ENCODE measurements at regions not wholly inside any gene's neighbourhood (a gene's known extent, or its start where the extent isn't known, plus 50 kb on each side); places are given as distances from the start of the nearest gene placed in this dataset.

- no peak for TF ChIP-seq CTCF (IDR thresholded peaks at IDR 0.05)
- ATAC-seq (ENCODE audit: low FRiP score) (no peak), DNase-seq (ENCODE audit: low spot score) (no peak)
Measured at GRCh38 chr15:69843276-69843899, 254.3 kb downstream of the TLE3 start.

- ATAC-seq (ENCODE audit: low FRiP score) (no peak), DNase-seq (ENCODE audit: low spot score) (no peak)
- TF ChIP-seq CTCF (IDR thresholded peaks at IDR 0.05), result no peak
Measured at GRCh38 chr15:69843900-69844304, 253.8 kb downstream of the TLE3 start.

- TF ChIP-seq CTCF (IDR thresholded peaks at IDR 0.05), result no peak
- no peak for ATAC-seq (ENCODE audit: low FRiP score)
- DNase-seq (ENCODE audit: low spot score), result no peak
Measured at GRCh38 chr15:69845159-69845558, 252.6 kb downstream of the TLE3 start.

GRCh38 chr15:69847625-69848024, 250.1 kb downstream of the TLE3 start:
- DNase-seq (ENCODE audit: low spot score), result no peak
- TF ChIP-seq CTCF (IDR thresholded peaks at IDR 0.05), result no peak
- no peak for ATAC-seq (ENCODE audit: low FRiP score)

GRCh38 chr15:69848096-69848495, 249.6 kb downstream of the TLE3 start:
- ATAC-seq (ENCODE audit: low FRiP score) (no peak), DNase-seq (ENCODE audit: low spot score) (no peak)
- TF ChIP-seq CTCF (IDR thresholded peaks at IDR 0.05), result no peak

GRCh38 chr15:69848551-69849231, 249.0 kb downstream of the TLE3 start:
- no peak for TF ChIP-seq CTCF (IDR thresholded peaks at IDR 0.05)
- no peak for DNase-seq (ENCODE audit: low spot score)
- no peak for ATAC-seq (ENCODE audit: low FRiP score)

- no peak for DNase-seq (ENCODE audit: low spot score)
- ATAC-seq (ENCODE audit: low FRiP score), result no peak
- no peak for TF ChIP-seq CTCF (IDR thresholded peaks at IDR 0.05)
Measured at GRCh38 chr15:69849232-69849610, 248.5 kb downstream of the TLE3 start.
